ENCODE measurements at regions not wholly inside any gene's neighbourhood (a gene's known extent, or its start where the extent isn't known, plus 50 kb on each side); places are given as distances from the start of the nearest gene placed in this dataset.

GRCh38 chr1:81379430-81379829, 421.3 kb upstream of the ADGRL2 start:
- no peak for DNase-seq

- DNase-seq: no peak
Observed at GRCh38 chr1:81377406-81377805, 423.3 kb upstream of the ADGRL2 start.

GRCh38 chr1:81375884-81376548, 424.7 kb upstream of the ADGRL2 start:
- no peak for DNase-seq

DNA sequence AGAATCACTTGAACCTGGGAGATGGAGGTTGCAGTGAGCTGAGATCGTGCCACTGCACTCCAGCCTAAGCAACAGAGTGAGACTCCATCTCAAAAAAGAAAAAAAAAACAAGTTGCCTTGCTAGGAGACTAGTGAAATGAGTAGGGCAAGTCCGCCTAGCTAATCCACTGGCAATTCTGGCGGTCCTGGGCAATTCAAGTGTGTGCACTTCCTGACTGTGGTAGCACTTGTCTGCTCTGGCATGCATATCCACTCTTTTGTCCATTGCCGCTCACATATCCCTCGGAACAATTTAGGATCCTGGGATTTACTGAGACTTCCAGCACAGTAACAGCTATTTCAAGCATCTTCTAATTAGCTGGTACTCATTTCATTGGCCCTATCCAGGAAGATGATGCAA, 426.3 kb upstream of the ADGRL2 start:
- DNase-seq: no peak

- no peak for DNase-seq
Observed at GRCh38 chr1:81371864-81372263, 428.9 kb upstream of the ADGRL2 start.

DNA sequence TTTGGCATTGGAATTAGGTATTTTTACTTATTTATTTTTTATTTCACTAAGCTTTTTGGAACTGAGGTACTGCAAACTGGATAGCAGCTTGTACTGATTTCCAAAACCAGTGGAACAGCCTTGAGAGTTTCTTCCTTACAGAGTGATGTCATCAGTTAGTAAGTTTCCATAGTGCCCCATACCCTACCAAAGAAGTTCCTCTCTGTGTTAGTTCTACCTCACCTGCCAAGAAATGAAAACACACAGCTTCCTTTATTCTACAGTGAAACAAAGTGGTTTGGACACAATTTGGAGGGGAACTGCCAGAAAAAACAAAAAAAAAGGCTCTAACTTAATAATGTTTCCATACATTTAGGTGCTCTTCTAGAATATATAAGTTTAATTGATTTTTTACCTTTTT, 430.9 kb upstream of the ADGRL2 start:
- DNase-seq: no peak

DNA sequence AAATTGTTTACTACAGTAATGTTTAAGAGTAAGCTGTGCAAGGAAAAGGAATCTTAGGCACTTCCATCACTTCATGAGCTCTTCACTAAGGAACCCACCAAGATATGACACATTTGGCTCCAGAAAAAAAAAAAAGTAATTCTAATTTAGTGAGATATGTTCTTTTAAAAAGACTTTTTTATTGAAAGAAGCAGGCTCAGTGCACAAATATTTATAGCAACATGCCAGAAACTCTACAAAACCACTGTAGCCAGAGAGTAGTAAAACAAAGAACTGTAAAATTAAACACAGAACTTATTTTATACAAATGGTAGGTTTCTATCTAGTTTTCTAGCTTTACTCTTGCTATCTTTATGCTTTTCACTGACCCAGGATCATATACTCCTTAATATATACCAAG, 434.6 kb upstream of the ADGRL2 start:
- no peak for DNase-seq

- no peak for DNase-seq
Observed at GRCh38 chr1:81364088-81364487, 436.6 kb upstream of the ADGRL2 start.

- no peak for DNase-seq
Observed at GRCh38 chr1:81358151-81358550, 442.6 kb upstream of the ADGRL2 start.

DNA sequence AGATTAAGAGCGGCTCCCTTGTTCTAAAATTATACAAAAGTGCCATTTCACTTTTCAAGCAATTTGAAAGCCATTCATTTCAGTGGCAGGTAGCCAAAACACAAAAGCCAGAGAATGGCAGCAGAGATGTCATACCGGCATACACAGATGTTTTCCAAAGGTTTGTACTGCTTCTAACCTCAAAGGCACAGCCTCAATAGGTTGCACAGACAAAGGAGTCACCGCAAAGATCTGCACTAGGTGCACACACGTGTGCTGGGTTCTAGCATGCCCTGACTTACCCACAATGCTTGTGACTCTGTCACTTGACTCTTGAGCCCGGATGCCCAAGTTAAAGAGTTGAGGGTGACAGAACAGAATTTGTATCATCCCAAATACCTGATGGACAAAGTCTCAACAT, 448.9 kb upstream of the ADGRL2 start:
- peak; percentile 2 for DNase-seq

GRCh38 chr1:81349194-81349965, 451.4 kb upstream of the ADGRL2 start:
- DNase-seq: no peak

GRCh38 chr1:81345110-81345509, 455.6 kb upstream of the ADGRL2 start:
- no peak for DNase-seq

DNA sequence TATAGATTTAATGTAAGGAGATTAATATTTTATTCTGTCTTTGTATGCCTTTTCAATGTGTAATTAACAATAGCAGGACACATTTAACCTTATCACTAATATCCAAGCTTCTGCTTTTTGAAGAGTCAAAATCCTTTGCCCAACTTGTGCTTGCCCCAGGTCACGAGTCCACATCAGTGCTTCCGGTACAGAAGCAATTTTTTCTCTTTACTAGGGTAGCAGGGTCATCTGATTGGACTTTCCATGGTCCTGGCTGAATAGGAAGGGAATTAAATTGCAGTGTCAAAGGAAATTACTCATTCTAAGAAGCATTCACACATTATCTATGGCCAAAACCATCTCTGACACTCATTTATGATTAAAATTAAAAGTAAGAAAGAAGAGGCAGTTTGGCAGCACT, 460.5 kb upstream of the ADGRL2 start:
- DNase-seq: no peak

GRCh38 chr1:81337226-81337625, 463.5 kb upstream of the ADGRL2 start:
- no peak for DNase-seq

GRCh38 chr1:81335876-81336275, 464.9 kb upstream of the ADGRL2 start:
- no peak for DNase-seq

DNA sequence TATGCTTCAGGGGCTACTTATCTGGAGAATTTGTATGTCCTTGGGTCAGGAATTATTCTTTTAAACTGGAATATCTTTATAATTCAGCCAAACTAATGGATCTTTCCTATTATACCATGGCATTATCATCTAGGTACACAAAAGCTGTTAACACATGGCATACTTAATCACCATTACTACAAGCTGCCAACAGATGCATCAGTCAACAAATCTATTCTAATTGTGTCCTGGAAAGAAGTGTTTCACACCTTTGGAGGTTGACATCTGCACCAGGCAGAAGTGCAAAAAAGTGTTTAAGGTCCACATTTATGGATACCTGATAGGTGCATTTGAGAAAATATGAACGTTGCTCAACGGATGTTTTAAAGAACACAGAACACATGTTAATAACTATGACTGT, 470.2 kb upstream of the ADGRL2 start:
- no peak for DNase-seq

- DNase-seq: no peak
Observed at GRCh38 chr1:81330111-81330510, 470.6 kb upstream of the ADGRL2 start.

DNA sequence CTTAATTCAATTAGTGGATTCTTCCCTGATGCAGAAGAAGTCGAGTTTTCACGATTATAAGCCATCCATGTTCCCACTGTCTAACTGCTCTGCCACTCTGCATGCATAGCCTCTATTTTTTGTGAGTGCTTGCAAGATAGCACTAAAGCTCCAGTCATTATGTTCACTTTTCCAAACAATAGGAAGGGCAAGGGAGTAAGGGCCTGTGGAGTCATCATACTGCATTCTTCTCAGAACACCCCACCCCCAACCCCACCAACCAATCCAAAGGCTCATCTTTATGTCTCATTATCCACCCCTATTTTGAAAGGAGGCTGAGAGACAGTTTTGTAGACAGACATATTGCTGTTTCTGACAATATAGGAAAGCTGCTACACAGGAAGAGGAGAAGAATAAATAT, 471.7 kb upstream of the ADGRL2 start:
- no peak for DNase-seq

GRCh38 chr1:81327743-81328142, 473.0 kb upstream of the ADGRL2 start:
- DNase-seq: no peak

GRCh38 chr1:81327103-81327710, 473.5 kb upstream of the ADGRL2 start:
- DNase-seq: no peak

DNA sequence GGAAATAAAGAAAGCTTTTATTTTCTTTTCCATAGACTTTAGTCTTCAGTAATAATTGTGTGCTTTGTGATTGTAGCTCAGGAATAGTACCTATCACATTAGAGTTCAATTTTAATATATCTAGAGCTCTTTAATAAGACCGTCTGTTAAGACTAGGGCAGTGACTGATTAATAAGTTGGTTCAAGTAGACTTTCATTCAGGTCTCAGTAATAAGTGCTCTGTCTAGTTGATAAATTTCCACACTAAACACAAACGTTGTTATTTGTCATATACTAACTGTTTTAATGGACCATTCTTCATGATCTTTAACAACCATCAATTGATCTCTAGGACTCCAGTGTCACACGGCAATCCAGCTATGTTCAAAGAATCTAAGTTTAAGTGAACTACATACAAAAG, 474.5 kb upstream of the ADGRL2 start:
- DNase-seq: no peak

DNA sequence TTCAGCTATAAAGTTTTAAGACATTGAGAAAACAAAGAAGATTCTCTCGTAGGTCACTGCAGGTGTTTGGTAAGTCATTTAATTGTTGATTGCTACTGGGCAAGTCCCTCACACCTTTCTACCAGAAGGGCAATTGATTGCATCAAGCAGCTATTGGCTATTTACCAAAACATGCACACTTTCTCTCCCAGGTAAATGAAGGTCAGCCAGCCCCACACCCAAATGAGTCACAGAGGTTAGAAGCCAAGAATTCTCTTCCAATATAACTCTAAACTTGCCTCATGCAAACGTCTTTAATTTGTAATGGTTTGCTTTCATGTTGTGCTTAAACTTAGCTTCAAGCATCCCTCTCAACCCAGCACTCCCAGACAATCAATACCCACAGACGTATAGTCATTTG, 475.3 kb upstream of the ADGRL2 start:
- DNase-seq: no peak

- DNase-seq: no peak
Observed at GRCh38 chr1:81323862-81324261, 476.9 kb upstream of the ADGRL2 start.

GRCh38 chr1:81317191-81317590, 483.5 kb upstream of the ADGRL2 start:
- no peak for DNase-seq
